GM04503 (cell line): ENCODE measurements at regions not wholly inside any gene's neighbourhood (a gene's known extent, or its start where the extent isn't known, plus 50 kb on each side); places are given as distances from the start of the nearest gene placed in this dataset.
A peak's percentile ranks its signal among the peaks of the same experiment; 100 is the strongest.

ENCODE experiments used
- DNase-seq: peaks from one replicate; pipeline ENCODE4 v3.0.0-alpha.2; 2012; ENCODE audit warnings: low read depth

- no peak for DNase-seq
These were observed 661.4 kb upstream of the KLF4 start for GRCh38 chr9:108150736-108151586.

- no peak for DNase-seq
These were observed 659.8 kb upstream of the KLF4 start for GRCh38 chr9:108149326-108149725.

GRCh38 chr9:108142504-108143201 lies 653.1 kb upstream of the KLF4 start:
- DNase-seq, result peak; percentile 89

- no peak for DNase-seq
These were observed 652.6 kb upstream of the KLF4 start for GRCh38 chr9:108142142-108142503.

- DNase-seq, result no peak
These were observed 650.3 kb upstream of the KLF4 start for GRCh38 chr9:108139900-108140299.

GRCh38 chr9:108138516-108138915 lies 648.9 kb upstream of the KLF4 start:
- no peak for DNase-seq

GRCh38 chr9:108136656-108137055 lies 647.1 kb upstream of the KLF4 start:
- no peak for DNase-seq

- DNase-seq, result no peak
These were observed 645.0 kb upstream of the KLF4 start for GRCh38 chr9:108134486-108135128.

- DNase-seq, result no peak
These were observed 644.1 kb upstream of the KLF4 start for GRCh38 chr9:108133680-108134079.

GRCh38 chr9:108133101-108133500 lies 643.5 kb upstream of the KLF4 start:
- no peak for DNase-seq

GRCh38 chr9:108130905-108131304 lies 641.3 kb upstream of the KLF4 start:
- DNase-seq, result no peak

- no peak for DNase-seq
These were observed 636.1 kb upstream of the KLF4 start for GRCh38 chr9:108125625-108126024.

GRCh38 chr9:108119530-108120113 lies 630.1 kb upstream of the KLF4 start:
- no peak for DNase-seq

- no peak for DNase-seq
These were observed 628.2 kb upstream of the KLF4 start for GRCh38 chr9:108117795-108118194.

- no peak for DNase-seq
These were observed 627.7 kb upstream of the KLF4 start for GRCh38 chr9:108117306-108117705.

GRCh38 chr9:108113596-108113995 lies 624.0 kb upstream of the KLF4 start:
- DNase-seq, result no peak

- DNase-seq, result peak; percentile 8
These were observed 620.5 kb upstream of the KLF4 start for GRCh38 chr9:108109927-108110690.

- DNase-seq, result no peak
These were observed 619.4 kb upstream of the KLF4 start for GRCh38 chr9:108108852-108109448.

GRCh38 chr9:108108280-108108851 lies 618.8 kb upstream of the KLF4 start:
- DNase-seq, result peak; percentile 50

- DNase-seq, result no peak
These were observed 616.3 kb upstream of the KLF4 start for GRCh38 chr9:108105885-108106284.

GRCh38 chr9:108104991-108105390 lies 615.4 kb upstream of the KLF4 start:
- DNase-seq, result no peak
